Panc1 (cell line): ENCODE measurements at regions not wholly inside any gene's neighbourhood (a gene's known extent, or its start where the extent isn't known, plus 50 kb on each side); places are given as distances from the start of the nearest gene placed in this dataset.

ENCODE experiments used
- ATAC-seq: fragments of 200-7000 bp; cut with Tn5 transposase; 2 replicates; pipeline ENCODE4 v1.9.1; 2020; ENCODE audit warnings: mild to moderate bottlenecking, moderate library complexity
- BruUV-seq: library from RNA; stranded (reverse); fragments of 400-500 nt; replicated peaks from 2 replicates; lab custom pipeline; 2021; lab: Mats Ljungman, UMichigan
- CTCF ChIA-PET: fragments of 300-600 bp; sonication (Branson Sonifier 250); formaldehyde crosslinking; loops from one replicate; lab custom pipeline; 2022; ENCODE audit warnings: antibody characterized with exemption; lab: Charles Lee
- POLR2A ChIA-PET: fragments of 300-600 bp; sonication (Branson Sonifier 250); formaldehyde crosslinking; loops from one replicate; lab custom pipeline; 2022; ENCODE audit warnings: antibody characterized with exemption; lab: Charles Lee
- DNase-seq: peaks from one replicate; pipeline ENCODE4 v3.0.0-alpha.2; 2010; ENCODE audit warnings: low read depth, low spot score
- H3K27ac ChIP-seq: 2 replicates; pipeline ENCODE4 v1.5.1; 2011; ENCODE audit warnings: mild to moderate bottlenecking, low read length, inconsistent platforms
- H3K27me3 ChIP-seq: fragments of 200-500 bp; sonication (Bioruptor generic); 2 replicates; pipeline ENCODE4 v1.6.0; 2014; ENCODE audit warnings: low read length, inconsistent platforms; ENCODE audit not compliant: control insufficient read depth, insufficient read depth
- H3K36me3 ChIP-seq: fragments of 200-500 bp; sonication (Bioruptor generic); 2 replicates; pipeline ENCODE4 v1.5.1; 2014; ENCODE audit warnings: inconsistent platforms, mild to moderate bottlenecking, low read length, moderate library complexity; ENCODE audit not compliant: control insufficient read depth, insufficient read depth
- H3K4me1 ChIP-seq: 2 replicates; pipeline ENCODE4 v1.5.1; 2011; ENCODE audit warnings: inconsistent platforms, mild to moderate bottlenecking, low read length, moderate library complexity; ENCODE audit not compliant: control insufficient read depth, insufficient read depth
- H3K4me3 ChIP-seq, 2 experiments: 2 replicates each; pipeline ENCODE4 v1.5.1; 2011 to 2012; ENCODE audit warnings: low read depth in 2 of 2, low read length in 2 of 2, mild to moderate bottlenecking in 2 of 2, inconsistent platforms in 1 of 2, moderate library complexity in 1 of 2
- H3K9me3 ChIP-seq: fragments of 200-500 bp; sonication (Bioruptor generic); 2 replicates; pipeline ENCODE4 v1.5.1; 2014; ENCODE audit warnings: low read depth, mild to moderate bottlenecking, inconsistent platforms, low read length, moderate library complexity; ENCODE audit not compliant: control insufficient read depth, insufficient read depth
- CTCF ChIP-seq: fragments of 450-650 bp; IDR thresholded peaks from 2 replicates; pipeline ENCODE4 v1.5.1; 2017; ENCODE audit warnings: mild to moderate bottlenecking
- POLR2AphosphoS5 ChIP-seq: IDR thresholded peaks from 2 replicates; pipeline ENCODE4 v1.6.1; 2012; ENCODE audit warnings: mild to moderate bottlenecking, low read depth, low read length, moderate library complexity
- REST ChIP-seq, 2 experiments: IDR thresholded peaks; 2 replicates each; pipeline ENCODE4 v1.6.1; 2011 to 2012; ENCODE audit warnings: low read depth in 2 of 2, control low read depth in 1 of 2, low read length in 1 of 2, mild to moderate bottlenecking in 1 of 2, moderate library complexity in 1 of 2; ENCODE audit not compliant: insufficient read depth in 1 of 2
- SIN3A ChIP-seq: IDR thresholded peaks from 2 replicates; pipeline ENCODE4 v1.6.1; 2012; ENCODE audit warnings: low read depth, mild to moderate bottlenecking, low read length, moderate library complexity, borderline replicate concordance; ENCODE audit not compliant: insufficient read depth
- TCF7L2 ChIP-seq: IDR thresholded peaks from 2 replicates; pipeline ENCODE4 v1.6.1; 2011; ENCODE audit warnings: mild to moderate bottlenecking, low read depth, low read length, inconsistent platforms
- in situ Hi-C: cut with HindIII; loops from 2 replicates; pipeline ENCODE4 v1.10.0; 2016; ENCODE audit warnings: low sequenced_read_pairs, low pct_unique_long_range_greater_than_20kb
- intact Hi-C: fragments of 100-400 bp; cut with micrococcal nuclease; formaldehyde crosslinking; loops from one replicate; pipeline ENCODE4 v1.10.0; 2022; ENCODE audit not compliant: unreplicated experiment

GRCh38 chr18:53935803-53936202 is 288.7 kb downstream of the MBD2 start:
- TF ChIP-seq SIN3A (no peak), POLR2AphosphoS5 (no peak), TCF7L2 (no peak), CTCF (no peak), REST (IDR thresholded peaks at IDR 0.05; ENCODE audit: insufficient read depth in 1 of 2, low read depth in 2 of 2, low read length in 1 of 2) (no peak)
- intact Hi-C loops = no loop called here
- no peak overlapping the region for H3K4me3 ChIP-seq
- no peaks in the 10 kb centered on the region for H3K36me3 ChIP-seq
- CTCF ChIA-PET = no interaction called here
- no TSS peak for BruUV-seq
- no peaks in the 10 kb centered on the region for H3K27me3 ChIP-seq
- H3K4me1 ChIP-seq = no peaks in the 10 kb centered on the region
- in situ Hi-C loops = no loop called here
- POLR2A ChIA-PET = no interaction called here
- DNase-seq (no peak), ATAC-seq (no peak)
- no peak overlapping the region for H3K27ac ChIP-seq
- no peaks in the 10 kb centered on the region for H3K9me3 ChIP-seq

- Histone ChIP-seq H3K4me3 (no peak overlapping the region), H3K4me1 (no peaks in the 10 kb centered on the region), H3K9me3 (no peaks in the 10 kb centered on the region), H3K27me3 (no peaks in the 10 kb centered on the region), H3K27ac (no peak overlapping the region), H3K36me3 (no peaks in the 10 kb centered on the region)
- in situ Hi-C loops = no loop called here
- intact Hi-C loops = no loop called here
- CTCF ChIA-PET = no interaction called here
- DNase-seq (no peak), ATAC-seq (no peak)
- POLR2A ChIA-PET = no interaction called here
- TF ChIP-seq REST (IDR thresholded peaks at IDR 0.05; ENCODE audit: insufficient read depth in 1 of 2, low read depth in 2 of 2, low read length in 1 of 2) (no peak), SIN3A (no peak), CTCF (no peak), POLR2AphosphoS5 (no peak), TCF7L2 (no peak)
- BruUV-seq = no TSS peak
Observed at GRCh38 chr18:53935399-53935798, 289.1 kb downstream of the MBD2 start.
